ENCODE measurements at regions not wholly inside any gene's neighbourhood (a gene's known extent, or its start where the extent isn't known, plus 50 kb on each side); places are given as distances from the start of the nearest gene placed in this dataset.

GRCh38 chr2:147331790-147332419 is 512.9 kb upstream of the ACVR2A start:
- no peaks in the 10 kb centered on the region for H3K36me3 ChIP-seq (ENCODE audit: control insufficient read depth, insufficient read depth, low read length)
- H2AFZ ChIP-seq (ENCODE audit: low read length) = no peak overlapping the region
- peak in 1 of 2 donors; percentile 63 for TF ChIP-seq CTCF (conservative IDR thresholded peaks at IDR 0.05 in 1 of 2, IDR thresholded peaks at IDR 0.05 in 1 of 2; ENCODE audit: low read depth in 1 of 2, low read length in 2 of 2)
- TF ChIP-seq EZH2 (IDR thresholded peaks at IDR 0.05; ENCODE audit: low read length, missing control alignments) = no peak
- peak; percentile 26 to 59 for DNase-seq (ENCODE audit: low read depth in 2 of 2)
- no peaks in the 10 kb centered on the region for H3K9me3 ChIP-seq (ENCODE audit: control insufficient read depth, insufficient read depth, low read depth, low read length)
- no peak overlapping the region for H3K27ac ChIP-seq (ENCODE audit: insufficient read depth, low read length)
- no peak overlapping the region for H3K4me3 ChIP-seq (replicated peaks in 1 of 4; ENCODE audit: control extremely low read depth in 1 of 4, insufficient read depth in 1 of 4, low read depth in 3 of 4, low read length in 4 of 4)
- no peaks in the 10 kb centered on the region for H3K27me3 ChIP-seq (ENCODE audit: control insufficient read depth, insufficient read depth, low read length)
- H4K20me1 ChIP-seq (ENCODE audit: control insufficient read depth, extremely low read depth, insufficient read depth, low read length) = no peaks in the 10 kb centered on the region
- no peak overlapping the region for H3K4me2 ChIP-seq (ENCODE audit: extremely low read depth, insufficient read depth, low read length)
- no peaks in the 10 kb centered on the region for H3K4me1 ChIP-seq (ENCODE audit: control insufficient read depth, extremely low read depth, insufficient read depth, low read length)
- no peak overlapping the region for H3K9ac ChIP-seq (ENCODE audit: insufficient read depth, low read length)
- no peaks in the 10 kb centered on the region for H3K79me2 ChIP-seq (ENCODE audit: control insufficient read depth, insufficient read depth, low read length)

GRCh38 chr2:147330925-147331324 is 513.9 kb upstream of the ACVR2A start:
- no peak overlapping the region for H3K4me2 ChIP-seq (ENCODE audit: extremely low read depth, insufficient read depth, low read length)
- H3K79me2 ChIP-seq (ENCODE audit: control insufficient read depth, insufficient read depth, low read length) = no peaks in the 10 kb centered on the region
- H3K9ac ChIP-seq (ENCODE audit: insufficient read depth, low read length) = no peak overlapping the region
- no peak for TF ChIP-seq EZH2 (IDR thresholded peaks at IDR 0.05; ENCODE audit: low read length, missing control alignments)
- no peak overlapping the region for H3K4me3 ChIP-seq (replicated peaks in 1 of 4; ENCODE audit: control extremely low read depth in 1 of 4, insufficient read depth in 1 of 4, low read depth in 3 of 4, low read length in 4 of 4)
- H3K9me3 ChIP-seq (ENCODE audit: control insufficient read depth, insufficient read depth, low read depth, low read length) = no peaks in the 10 kb centered on the region
- H3K4me1 ChIP-seq (ENCODE audit: control insufficient read depth, extremely low read depth, insufficient read depth, low read length) = no peaks in the 10 kb centered on the region
- H2AFZ ChIP-seq (ENCODE audit: low read length) = no peak overlapping the region
- no peaks in the 10 kb centered on the region for H3K36me3 ChIP-seq (ENCODE audit: control insufficient read depth, insufficient read depth, low read length)
- no peak for DNase-seq (ENCODE audit: low read depth in 2 of 2)
- H3K27me3 ChIP-seq (ENCODE audit: control insufficient read depth, insufficient read depth, low read length) = no peaks in the 10 kb centered on the region
- no peak overlapping the region for H3K27ac ChIP-seq (ENCODE audit: insufficient read depth, low read length)
- H4K20me1 ChIP-seq (ENCODE audit: control insufficient read depth, extremely low read depth, insufficient read depth, low read length) = no peaks in the 10 kb centered on the region

GRCh38 chr2:147327613-147328012 is 517.2 kb upstream of the ACVR2A start:
- Histone ChIP-seq H3K4me2 (ENCODE audit: extremely low read depth, insufficient read depth, low read length) (no peak overlapping the region), H3K27ac (ENCODE audit: insufficient read depth, low read length) (no peak overlapping the region), H3K9ac (ENCODE audit: insufficient read depth, low read length) (no peak overlapping the region), H3K4me1 (ENCODE audit: control insufficient read depth, extremely low read depth, insufficient read depth, low read length) (no peaks in the 10 kb centered on the region), H3K4me3 (replicated peaks in 1 of 4; ENCODE audit: control extremely low read depth in 1 of 4, insufficient read depth in 1 of 4, low read depth in 3 of 4, low read length in 4 of 4) (no peak overlapping the region), H3K27me3 (ENCODE audit: control insufficient read depth, insufficient read depth, low read length) (no peaks in the 10 kb centered on the region), H4K20me1 (ENCODE audit: control insufficient read depth, extremely low read depth, insufficient read depth, low read length) (no peaks in the 10 kb centered on the region), H2AFZ (ENCODE audit: low read length) (no peak overlapping the region), H3K36me3 (ENCODE audit: control insufficient read depth, insufficient read depth, low read length) (no peaks in the 10 kb centered on the region), H3K9me3 (ENCODE audit: control insufficient read depth, insufficient read depth, low read depth, low read length) (no peaks in the 10 kb centered on the region), H3K79me2 (ENCODE audit: control insufficient read depth, insufficient read depth, low read length) (no peaks in the 10 kb centered on the region)
- TF ChIP-seq CTCF (conservative IDR thresholded peaks at IDR 0.05 in 1 of 2, IDR thresholded peaks at IDR 0.05 in 1 of 2; ENCODE audit: low read depth in 1 of 2, low read length in 2 of 2) (no peak), EZH2 (IDR thresholded peaks at IDR 0.05; ENCODE audit: low read length, missing control alignments) (no peak)
- no peak for DNase-seq (ENCODE audit: low read depth in 2 of 2)

Data from fibroblast of lung (primary cell).